Epithelial cell of proximal tubule (primary cell): ENCODE measurements at regions not wholly inside any gene's neighbourhood (a gene's known extent, or its start where the extent isn't known, plus 50 kb on each side); places are given as distances from the start of the nearest gene placed in this dataset.

Experiments
- DNase-seq: peaks from one replicate; pipeline ENCODE4 v3.0.0-alpha.2; 2011; ENCODE audit warnings: low read depth
- H3K4me3 ChIP-seq: 2 replicates; pipeline ENCODE4 v1.5.1; 2011; ENCODE audit warnings: low read depth, mild to moderate bottlenecking, low read length
- TF ChIP-seq, protein P1 (sequence below): conservative IDR thresholded peaks from 2 replicates; pipeline ENCODE4 v1.5.1; 2012; ENCODE audit warnings: low read depth, mild to moderate bottlenecking, low read length

DNA sequence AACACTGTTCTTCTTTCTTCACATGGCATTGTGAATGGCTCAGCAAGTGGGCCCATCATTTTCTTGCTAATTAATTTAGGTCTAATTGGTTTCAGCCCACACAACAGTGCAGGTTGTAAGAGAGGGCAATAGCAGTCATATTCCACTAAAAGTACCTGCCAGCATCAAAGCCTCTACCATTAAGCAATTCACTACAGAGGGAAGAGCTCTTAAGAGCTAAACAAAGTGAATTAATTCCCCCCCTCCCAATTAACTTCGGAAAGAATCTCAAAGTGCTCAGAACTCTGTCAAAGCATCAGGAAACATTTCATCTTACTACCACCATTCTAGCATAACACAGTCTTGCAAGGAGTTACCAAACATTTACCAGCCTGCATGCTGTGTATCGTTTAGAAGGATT, 133.9 kb upstream of the UBASH3B start:
- no peak overlapping the region for H3K4me3 ChIP-seq
- TF ChIP-seq, protein P1, sequence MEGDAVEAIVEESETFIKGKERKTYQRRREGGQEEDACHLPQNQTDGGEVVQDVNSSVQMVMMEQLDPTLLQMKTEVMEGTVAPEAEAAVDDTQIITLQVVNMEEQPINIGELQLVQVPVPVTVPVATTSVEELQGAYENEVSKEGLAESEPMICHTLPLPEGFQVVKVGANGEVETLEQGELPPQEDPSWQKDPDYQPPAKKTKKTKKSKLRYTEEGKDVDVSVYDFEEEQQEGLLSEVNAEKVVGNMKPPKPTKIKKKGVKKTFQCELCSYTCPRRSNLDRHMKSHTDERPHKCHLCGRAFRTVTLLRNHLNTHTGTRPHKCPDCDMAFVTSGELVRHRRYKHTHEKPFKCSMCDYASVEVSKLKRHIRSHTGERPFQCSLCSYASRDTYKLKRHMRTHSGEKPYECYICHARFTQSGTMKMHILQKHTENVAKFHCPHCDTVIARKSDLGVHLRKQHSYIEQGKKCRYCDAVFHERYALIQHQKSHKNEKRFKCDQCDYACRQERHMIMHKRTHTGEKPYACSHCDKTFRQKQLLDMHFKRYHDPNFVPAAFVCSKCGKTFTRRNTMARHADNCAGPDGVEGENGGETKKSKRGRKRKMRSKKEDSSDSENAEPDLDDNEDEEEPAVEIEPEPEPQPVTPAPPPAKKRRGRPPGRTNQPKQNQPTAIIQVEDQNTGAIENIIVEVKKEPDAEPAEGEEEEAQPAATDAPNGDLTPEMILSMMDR, result no peak
- DNase-seq, result no peak

DNA sequence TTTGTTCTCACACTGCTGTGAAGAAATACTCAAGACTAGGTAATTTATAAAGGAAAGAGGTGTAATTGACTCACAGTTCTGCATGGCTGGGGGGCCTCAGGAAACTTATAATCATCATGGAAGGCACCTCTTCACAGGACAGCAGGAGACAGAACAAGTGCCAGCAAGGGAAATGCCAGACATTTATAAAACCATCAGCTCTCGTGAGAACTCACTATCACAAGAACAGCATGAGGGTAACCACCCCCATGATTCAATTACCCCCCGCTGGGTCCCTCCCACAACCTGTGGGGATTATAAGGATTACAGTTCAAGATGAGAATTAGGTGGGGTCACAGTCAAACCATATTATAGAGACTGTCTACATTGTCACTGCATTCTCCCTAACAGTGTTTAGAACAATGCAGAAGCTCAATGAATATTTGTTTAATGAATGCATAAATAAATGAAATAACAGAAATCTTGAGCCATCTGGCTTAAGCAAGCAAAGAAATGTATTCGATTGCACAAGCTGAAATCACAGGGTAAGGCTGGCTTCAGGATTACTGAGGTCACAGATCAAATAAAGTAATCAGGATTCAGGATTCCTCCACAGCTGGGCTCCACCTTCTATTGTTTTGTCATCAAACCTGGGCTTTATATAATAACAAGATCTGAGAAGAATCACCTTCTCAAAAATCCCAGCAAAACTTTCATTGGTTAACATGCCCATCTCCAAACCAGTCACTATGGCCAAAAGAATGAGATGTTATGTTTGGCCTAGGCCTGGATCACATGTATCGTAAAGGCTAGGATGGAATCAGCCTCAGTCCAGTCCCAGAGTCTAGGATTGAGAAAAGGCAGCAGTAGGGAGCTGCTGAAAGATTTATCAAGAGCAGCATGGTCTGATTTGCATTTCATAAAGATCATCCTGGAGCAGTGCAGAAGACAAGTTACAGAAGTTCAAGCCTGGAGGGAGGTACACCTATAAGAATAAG, 137.8 kb upstream of the UBASH3B start:
- TF ChIP-seq, protein P1, result no peak
- H3K4me3 ChIP-seq, result no peak overlapping the region
- no peak for DNase-seq

DNA sequence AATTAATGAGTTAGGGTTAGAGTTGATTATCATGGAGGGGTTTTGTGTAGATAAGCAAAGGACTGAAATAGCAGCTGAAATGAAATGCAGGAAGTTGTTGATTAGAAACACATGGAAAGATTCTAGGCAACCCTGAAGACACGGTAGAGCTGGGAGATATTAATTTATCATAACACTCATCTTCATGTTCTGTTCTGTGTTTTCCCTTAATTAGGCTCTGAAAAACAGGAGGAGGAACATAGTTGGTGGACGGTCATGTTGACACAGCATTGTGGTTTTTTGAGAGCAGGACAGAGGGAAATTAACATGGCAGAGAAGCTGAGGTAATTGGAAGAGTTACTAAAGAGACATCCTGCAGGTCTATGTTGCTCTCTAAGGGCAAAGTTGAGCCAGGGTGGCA, 138.8 kb upstream of the UBASH3B start:
- DNase-seq, result no peak
- H3K4me3 ChIP-seq, result no peak overlapping the region
- TF ChIP-seq, protein P1, result no peak

DNA sequence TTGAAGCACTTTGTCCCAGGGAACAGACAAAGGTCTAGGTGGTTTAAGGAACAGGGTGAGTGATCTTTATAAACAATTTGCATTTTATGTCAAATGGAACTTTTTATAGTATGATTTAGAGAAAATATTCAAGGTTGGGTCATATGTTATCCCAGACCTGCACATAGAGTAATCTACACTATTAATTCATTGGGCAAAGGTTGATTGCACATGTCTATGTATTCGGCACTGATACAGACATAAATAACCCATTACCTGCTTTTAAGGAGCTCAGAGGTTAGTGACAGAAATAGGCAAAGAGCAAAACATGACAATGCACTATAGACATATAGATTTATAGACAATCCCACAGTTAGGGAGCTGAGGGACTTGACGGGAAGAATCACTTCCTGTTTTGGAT, 141.5 kb upstream of the UBASH3B start:
- no peak overlapping the region for H3K4me3 ChIP-seq
- TF ChIP-seq, protein P1, result no peak
- DNase-seq, result no peak

DNA sequence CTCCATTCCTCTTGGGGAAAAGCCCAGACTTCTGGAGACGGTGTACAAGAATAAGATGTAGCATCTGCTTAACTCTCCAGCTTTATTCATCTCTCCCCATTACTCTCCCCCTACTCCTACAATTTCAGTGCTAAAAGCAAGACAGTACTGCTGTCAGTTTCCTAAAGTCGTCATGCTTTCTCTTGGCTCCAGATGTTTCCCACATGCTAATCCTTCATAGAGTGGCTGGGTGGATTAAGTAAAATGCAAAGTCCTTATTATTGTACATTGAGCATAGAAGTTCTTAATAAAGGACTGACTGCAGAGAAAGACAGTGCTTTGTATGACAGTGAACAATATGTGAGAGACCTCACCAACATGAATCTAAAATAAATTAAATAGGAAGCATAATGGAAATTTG, 142.2 kb upstream of the UBASH3B start:
- no peak for DNase-seq
- TF ChIP-seq, protein P1, result no peak
- H3K4me3 ChIP-seq, result no peak overlapping the region

DNA sequence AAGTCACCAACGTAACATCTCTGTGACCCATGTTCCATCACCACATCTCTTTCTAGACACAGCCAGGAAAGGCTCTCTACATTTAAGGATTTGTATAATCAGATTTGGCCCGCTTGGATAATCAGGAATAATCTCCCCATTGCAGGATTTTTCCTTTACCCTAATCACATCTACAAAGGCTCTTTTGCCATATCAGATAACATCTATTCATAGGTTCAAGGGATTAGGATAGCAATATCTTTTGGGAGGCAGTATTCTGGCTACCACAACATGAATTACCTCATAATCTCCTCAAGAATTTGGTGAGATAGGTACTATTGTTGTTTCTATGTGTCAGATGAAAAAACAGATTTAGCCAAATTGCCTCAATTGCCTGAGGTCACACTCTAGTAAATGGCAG, 142.8 kb upstream of the UBASH3B start:
- no peak for DNase-seq
- TF ChIP-seq, protein P1, result no peak
- H3K4me3 ChIP-seq, result no peak overlapping the region

DNA sequence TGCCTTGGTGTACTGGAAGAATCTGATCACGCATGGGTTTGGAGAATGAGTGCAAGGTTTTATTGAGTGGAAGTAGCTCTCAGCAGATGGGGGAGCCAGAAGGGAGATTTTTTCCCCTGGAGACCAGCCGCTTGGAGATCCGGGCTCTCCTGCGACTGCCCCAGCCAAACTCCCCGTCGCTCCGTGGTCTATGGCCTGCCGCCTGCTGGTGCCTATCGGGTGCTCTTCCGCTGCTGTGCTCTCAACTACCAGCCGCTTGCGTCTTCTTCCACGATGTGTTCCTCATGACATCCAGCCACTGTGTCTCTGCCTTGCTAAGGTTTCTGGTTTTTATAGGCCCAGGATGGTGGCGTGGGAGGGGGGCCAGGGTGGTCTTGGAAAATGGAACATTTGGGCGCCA, 145.6 kb upstream of the UBASH3B start:
- TF ChIP-seq, protein P1, result no peak
- no peak for DNase-seq

More for the DNA sequence above, 145.6 kb upstream of the UBASH3B start:
- no peak overlapping the region for H3K4me3 ChIP-seq
